ENCODE measurements at regions not wholly inside any gene's neighbourhood (a gene's known extent, or its start where the extent isn't known, plus 50 kb on each side); places are given as distances from the start of the nearest gene placed in this dataset.
"Not testable (repeated sequence)": the region's sequence is repeated elsewhere in the genome, so short reads cannot be mapped to it uniquely, and the experiment has no call there.

DNA sequence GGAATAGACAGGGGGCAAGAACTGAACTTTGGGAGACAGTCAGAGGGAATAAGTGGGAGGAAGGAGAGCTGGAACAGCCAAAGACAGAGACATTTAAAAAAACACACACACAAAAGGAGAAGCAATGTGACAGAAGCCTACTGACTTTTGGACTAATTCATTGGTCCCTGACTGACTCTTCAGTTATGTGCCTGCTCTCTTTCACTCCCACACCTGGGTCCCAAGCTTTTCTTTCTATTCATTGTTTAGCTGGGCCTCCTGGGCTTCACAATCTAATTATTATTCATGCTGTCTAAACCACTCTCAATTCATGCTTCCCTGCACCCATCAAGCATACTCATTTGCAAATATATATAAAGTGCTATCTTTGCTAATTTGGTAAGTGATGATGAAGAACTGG lies 139.2 kb upstream of the IRS4 start:
- Mint-ChIP-seq H3K4me3 (peak overlapping the region in 1 of 2 experiments; percentile 7; a peak in 1 of 5 replicates), H3K27me3 (ENCODE audit: low read depth) (no peaks in the 10 kb centered on the region), H3K4me1 (peaks cover 17 to 20% of the 10 kb centered on the region in 2 experiments), H3K9me3 (peaks cover 26 to 33% of the 10 kb centered on the region in 2 experiments), H3K27ac (peak overlapping the region; percentile 40 to 92 (median 83); a peak in 6 of 7 replicates), H3K36me3 (ENCODE audit: insufficient read depth in 1 of 3, low read depth in 3 of 3) (peaks cover 4 to 33% (median 24%) of the 10 kb centered on the region in 3 experiments)
- no peaks in the 10 kb centered on the region for H3K9me3 ChIP-seq (ENCODE audit: control insufficient read depth, low read depth, low read length)
- no peak overlapping the region for H4K91ac ChIP-seq (ENCODE audit: insufficient read length, low read depth, low read length)
- H2BK15ac ChIP-seq (ENCODE audit: low read depth, low read length): no peak overlapping the region
- no peaks in the 10 kb centered on the region for H3K23me2 ChIP-seq (ENCODE audit: insufficient read length, low read depth, low read length, poor library complexity, severe bottlenecking)
- no peaks in the 10 kb centered on the region for H3K79me2 ChIP-seq (ENCODE audit: insufficient read depth, low read length)
- no peak overlapping the region for H3K9ac ChIP-seq (ENCODE audit: extremely low read depth, insufficient read length, low read length)
- H3K18ac ChIP-seq (ENCODE audit: insufficient read length, low read depth, low read length): no peak overlapping the region
- no peak overlapping the region for H3K4ac ChIP-seq (ENCODE audit: low read depth, low read length)
- H4K20me1 ChIP-seq (ENCODE audit: control insufficient read depth, insufficient read depth, insufficient read length): no peaks in the 10 kb centered on the region
- no peaks in the 10 kb centered on the region for H3K27me3 ChIP-seq (ENCODE audit: insufficient read depth, low read length)
- H4K8ac ChIP-seq (replicated peaks; ENCODE audit: insufficient read length, low read depth, low read length): no peak overlapping the region
- no peak for TF ChIP-seq CTCF (conservative IDR thresholded peaks at IDR 0.05)
- H3K27ac ChIP-seq (ENCODE audit: insufficient read length, low read depth, low read length): no peak overlapping the region
- no peaks in the 10 kb centered on the region for H3K79me1 ChIP-seq (ENCODE audit: insufficient read depth, low read depth, low read length, poor library complexity, severe bottlenecking)
- H3T11ph ChIP-seq (ENCODE audit: low read length): no peak overlapping the region
- no peak overlapping the region for H3K23ac ChIP-seq (ENCODE audit: insufficient read length, low read depth, low read length)
- 0 out of 2 replicates have a peak, but pooled peaks cover 3% of the 10 kb centered on the region for H3K4me1 ChIP-seq (ENCODE audit: insufficient read depth, low read length)
- no peak overlapping the region for H3K4me2 ChIP-seq (ENCODE audit: insufficient read depth, insufficient read length, low read length)
- H2BK12ac ChIP-seq (ENCODE audit: insufficient read length, low read depth, low read length): no peak overlapping the region
- H2AK5ac ChIP-seq (ENCODE audit: insufficient read length, low read length): no peak overlapping the region
- DNase-seq: no peak
- no peak overlapping the region for H3K56ac ChIP-seq (ENCODE audit: insufficient read length, low read depth, low read length)
- no peak overlapping the region for H2BK20ac ChIP-seq (ENCODE audit: low read depth, low read length, poor library complexity, severe bottlenecking)
- H2BK5ac ChIP-seq (ENCODE audit: insufficient read length, low read length): no peak overlapping the region
- H4K5ac ChIP-seq (ENCODE audit: insufficient read length, low read depth, low read length): no peak overlapping the region
- H2BK120ac ChIP-seq (ENCODE audit: low read depth, low read length, poor library complexity, severe bottlenecking): no peak overlapping the region
- no peak overlapping the region for H3K14ac ChIP-seq (ENCODE audit: insufficient read depth, low read length)
- H2AFZ ChIP-seq (ENCODE audit: low read length): no peak overlapping the region

DNA sequence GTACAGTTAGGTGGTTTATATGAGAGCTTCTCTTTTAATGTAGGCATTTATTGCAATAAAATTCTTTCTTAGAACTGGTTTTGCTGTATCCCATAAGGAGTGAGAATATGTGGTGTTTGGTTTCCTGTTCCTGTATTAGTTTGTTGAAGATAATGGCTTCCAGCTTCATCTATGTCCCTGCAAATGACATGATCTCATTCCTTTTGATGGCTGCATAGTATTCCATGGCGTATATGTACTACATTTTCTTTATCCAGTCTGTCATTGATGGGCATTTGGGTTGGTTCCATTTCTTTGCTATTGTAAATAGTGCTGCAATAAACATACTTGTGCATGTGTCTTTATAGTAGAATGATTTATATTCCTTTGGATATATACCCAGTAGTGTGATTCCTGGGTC lies 106.7 kb upstream of the IRS4 start:
- H3K27me3 ChIP-seq (ENCODE audit: insufficient read depth, low read length); H3T11ph ChIP-seq (ENCODE audit: low read length); H3K4me3 Mint-ChIP-seq; H2BK20ac ChIP-seq (ENCODE audit: low read depth, low read length, poor library complexity, severe bottlenecking); H3K4me2 ChIP-seq (ENCODE audit: insufficient read depth, insufficient read length, low read length); H4K20me1 ChIP-seq (ENCODE audit: control insufficient read depth, insufficient read depth, insufficient read length); H3K23me2 ChIP-seq (ENCODE audit: insufficient read length, low read depth, low read length, poor library complexity, severe bottlenecking); H3K27ac Mint-ChIP-seq; H4K8ac ChIP-seq (replicated peaks; ENCODE audit: insufficient read length, low read depth, low read length); H2BK15ac ChIP-seq (ENCODE audit: low read depth, low read length); H2AK5ac ChIP-seq (ENCODE audit: insufficient read length, low read length); H3K18ac ChIP-seq (ENCODE audit: insufficient read length, low read depth, low read length); DNase-seq; H3K4me1 ChIP-seq (ENCODE audit: insufficient read depth, low read length); H3K27me3 Mint-ChIP-seq (ENCODE audit: low read depth); H2BK12ac ChIP-seq (ENCODE audit: insufficient read length, low read depth, low read length); H3K9ac ChIP-seq (ENCODE audit: extremely low read depth, insufficient read length, low read length); H2AFZ ChIP-seq (ENCODE audit: low read length); H3K56ac ChIP-seq (ENCODE audit: insufficient read length, low read depth, low read length); H3K4ac ChIP-seq (ENCODE audit: low read depth, low read length); H3K79me2 ChIP-seq (ENCODE audit: insufficient read depth, low read length); H2BK120ac ChIP-seq (ENCODE audit: low read depth, low read length, poor library complexity, severe bottlenecking); H4K91ac ChIP-seq (ENCODE audit: insufficient read length, low read depth, low read length); H3K23ac ChIP-seq (ENCODE audit: insufficient read length, low read depth, low read length); H3K79me1 ChIP-seq (ENCODE audit: insufficient read depth, low read depth, low read length, poor library complexity, severe bottlenecking); H3K14ac ChIP-seq (ENCODE audit: insufficient read depth, low read length); H2BK5ac ChIP-seq (ENCODE audit: insufficient read length, low read length); H3K27ac ChIP-seq (ENCODE audit: insufficient read length, low read depth, low read length); H3K9me3 ChIP-seq (ENCODE audit: control insufficient read depth, low read depth, low read length); H4K5ac ChIP-seq (ENCODE audit: insufficient read length, low read depth, low read length): not testable (repeated sequence)
- Mint-ChIP-seq H3K36me3 (ENCODE audit: insufficient read depth in 1 of 3, low read depth in 3 of 3) (peaks cover 2 to 15% (median 10%) of the 10 kb centered on the region in 3 experiments; a peak in 6 of 7 replicates), H3K4me1 (peaks cover 15 to 18% of the 10 kb centered on the region in 2 experiments), H3K9me3 (peaks cover 11 to 16% of the 10 kb centered on the region in 2 experiments)
- no CpG with 5 or more reads among the region's 1 CpG for WGBS (ENCODE audit: extremely low coverage, insufficient read length, low lambda C conversion rate)
